Activated CD8-positive, alpha-beta memory T cell treated with anti-CD3 and anti-CD28 coated beads for 4 hours (primary cell): ENCODE measurements at regions not wholly inside any gene's neighbourhood (a gene's known extent, or its start where the extent isn't known, plus 50 kb on each side); places are given as distances from the start of the nearest gene placed in this dataset.

Source experiments
- DNase-seq, 2 donors: peaks; one replicate each; pipeline ENCODE4 v3.0.0-alpha.2; 2020; ENCODE audit warnings: low read depth in 2 of 2

DNA sequence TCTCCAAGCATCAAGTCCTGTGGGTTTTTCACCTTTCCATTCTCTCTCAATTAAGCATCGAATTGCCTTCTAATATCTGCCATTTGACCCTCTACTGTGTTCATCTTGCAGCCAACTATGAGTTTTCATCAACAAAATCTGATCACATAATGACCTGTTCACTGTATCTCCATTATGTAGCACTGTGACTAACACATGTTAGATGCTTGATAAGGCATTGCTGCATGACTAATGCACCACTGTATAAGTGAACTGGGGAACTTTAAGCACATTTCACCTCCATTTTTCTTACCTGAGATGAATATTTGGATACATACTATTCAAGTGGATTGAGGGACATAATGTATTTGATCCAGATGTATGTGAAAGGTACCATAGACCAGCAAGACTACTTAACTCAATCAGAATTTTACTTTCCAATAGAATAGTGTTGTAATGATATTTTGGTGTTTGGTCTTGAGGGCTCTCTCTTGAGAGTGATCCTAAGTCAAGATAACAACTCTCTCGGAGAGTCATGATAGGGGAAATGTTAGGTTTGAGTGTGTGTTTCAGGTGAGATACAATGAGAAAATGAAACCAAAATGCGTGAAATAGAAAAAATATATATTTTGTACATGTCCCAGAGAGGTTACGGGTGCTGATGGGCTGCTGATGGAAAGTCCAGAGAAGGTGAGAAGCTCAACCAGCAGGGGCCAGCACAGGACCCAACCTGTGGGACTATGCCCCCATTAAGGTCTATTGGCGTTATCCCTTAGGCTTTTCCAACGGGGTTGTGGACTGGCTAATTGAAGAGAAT, 60.2 kb upstream of the HS3ST1 start:
- DNase-seq: no peak

DNA sequence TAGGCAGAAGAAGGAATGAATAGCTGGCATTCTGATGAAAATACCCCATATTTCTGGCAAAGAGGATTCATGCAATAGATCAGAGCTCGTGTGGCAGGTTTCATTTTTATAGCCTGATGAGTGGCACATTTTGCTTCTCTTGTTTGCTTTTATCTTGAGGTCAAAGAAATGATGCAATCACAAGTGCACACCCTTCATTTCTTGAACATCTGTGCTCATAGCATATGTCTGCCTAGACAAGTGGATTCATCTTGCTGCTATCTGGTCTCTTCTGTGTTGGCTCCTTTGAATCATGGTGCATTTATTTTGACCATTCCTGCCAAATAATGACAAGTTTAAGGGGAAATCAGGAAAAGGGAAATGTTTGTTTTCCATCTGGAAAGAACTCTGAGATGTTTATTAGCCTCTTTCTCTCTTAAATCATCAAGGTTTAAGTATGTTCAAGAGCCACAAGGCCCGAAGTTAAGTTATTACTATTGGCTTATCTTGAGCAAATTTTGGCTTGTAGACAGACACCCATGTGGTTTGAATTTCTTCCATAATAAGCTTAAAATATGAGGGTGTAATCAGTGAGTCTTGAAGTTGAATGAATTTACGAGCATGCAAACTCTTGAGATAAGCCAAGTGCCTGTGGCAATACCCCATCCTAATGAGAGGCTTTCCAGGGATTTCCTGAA, 59.3 kb upstream of the HS3ST1 start:
- DNase-seq: no peak

DNA sequence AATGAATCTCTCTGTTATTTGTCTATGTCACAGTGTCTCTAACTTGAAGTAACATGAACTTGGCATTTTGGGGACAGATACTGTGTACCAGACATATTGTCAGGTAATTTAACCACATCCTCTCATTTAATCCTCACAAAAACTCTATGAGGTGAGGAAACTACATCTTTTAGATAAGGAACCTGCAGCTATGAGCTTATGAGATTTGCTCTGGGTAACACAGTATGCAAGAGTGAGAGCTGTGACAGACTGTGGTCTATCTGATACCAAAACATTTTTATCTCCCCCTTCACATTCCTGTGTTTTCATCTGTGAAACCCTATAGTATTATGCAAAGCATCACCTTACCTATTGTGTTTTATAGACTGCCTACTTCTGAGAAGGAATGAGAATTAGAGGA, 58.4 kb upstream of the HS3ST1 start:
- DNase-seq: no peak

DNA sequence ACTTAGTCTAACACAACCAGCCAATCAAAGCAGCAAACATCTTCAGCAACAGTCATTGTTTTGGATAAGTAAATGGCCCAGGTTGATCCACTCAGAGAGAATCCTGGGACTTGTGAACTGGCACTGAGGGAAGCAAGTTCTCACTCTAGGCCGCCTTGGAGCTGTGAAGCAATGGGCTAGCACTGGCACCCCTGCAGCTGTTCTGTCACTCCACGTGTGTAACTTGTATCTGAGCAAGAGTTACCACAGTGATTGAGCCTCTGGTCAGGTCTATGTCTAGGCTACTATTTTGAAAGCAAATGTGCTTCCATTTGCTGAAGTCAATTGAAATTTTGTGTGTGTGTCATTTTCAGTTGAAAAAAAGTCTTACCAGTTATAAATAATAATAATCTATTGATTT, 57.2 kb upstream of the HS3ST1 start:
- no peak for DNase-seq

DNA sequence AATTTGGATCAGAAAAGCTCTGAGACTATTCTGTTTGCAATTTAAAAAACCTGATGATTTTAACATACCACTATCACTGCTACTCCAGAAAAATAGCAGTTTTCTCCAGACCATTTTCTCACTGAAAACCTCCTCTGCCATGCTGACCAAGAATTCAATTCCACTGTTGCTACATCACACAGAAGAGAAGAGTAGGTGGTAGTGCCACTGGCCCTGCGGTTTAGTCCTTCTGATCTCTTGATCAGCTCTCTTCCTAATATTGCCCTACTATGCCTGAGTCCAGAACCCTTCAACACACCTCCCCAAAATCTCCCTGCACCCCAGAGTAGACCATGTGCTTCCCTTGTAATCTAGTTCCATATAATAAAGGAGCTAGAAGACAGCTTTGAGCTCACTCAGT, 55.8 kb upstream of the HS3ST1 start:
- no peak for DNase-seq

DNA sequence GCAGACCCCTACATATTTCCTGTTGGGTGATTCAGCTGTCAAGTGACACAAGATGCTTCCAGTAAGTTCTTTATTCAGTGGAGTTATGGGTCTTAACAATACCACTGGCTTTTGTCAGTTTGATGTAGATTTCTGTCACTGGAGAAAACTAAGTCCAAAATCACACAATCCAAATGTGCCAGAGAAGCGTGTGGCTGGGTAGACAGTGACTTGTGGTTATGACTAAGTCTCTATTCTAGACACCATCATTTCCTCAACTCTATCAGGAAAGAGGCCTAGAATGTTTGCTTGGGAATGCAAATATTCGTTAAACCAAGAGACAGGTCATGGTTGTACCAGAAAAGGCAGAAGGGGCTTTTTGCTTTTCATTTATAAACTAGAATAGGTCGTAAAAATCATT, 54.4 kb upstream of the HS3ST1 start:
- no peak for DNase-seq

DNA sequence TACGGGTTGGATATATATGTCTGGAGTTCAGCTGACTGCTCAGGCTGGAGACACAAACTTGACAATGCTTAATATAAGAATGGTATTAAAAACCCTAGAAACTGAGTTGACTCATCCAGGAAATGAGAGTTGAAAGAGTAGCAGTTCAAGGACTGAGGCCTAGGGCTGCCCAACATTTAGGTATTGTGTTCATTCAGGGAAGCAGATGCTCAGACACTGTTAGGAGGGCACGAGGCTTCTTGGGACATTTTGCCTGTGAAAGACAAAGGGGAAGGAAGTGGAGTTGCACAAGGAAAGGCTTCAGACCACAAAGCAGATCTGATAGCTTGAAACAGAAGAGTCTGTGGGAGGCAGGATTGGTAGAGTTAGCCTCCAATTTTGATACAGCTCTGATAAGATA, 52.0 kb upstream of the HS3ST1 start:
- DNase-seq: no peak
